Fibroblast of skin of right quadriceps (primary cell): ENCODE measurements at regions not wholly inside any gene's neighbourhood (a gene's known extent, or its start where the extent isn't known, plus 50 kb on each side); places are given as distances from the start of the nearest gene placed in this dataset.
"Not testable (repeated sequence)": the region's sequence is repeated elsewhere in the genome, so short reads cannot be mapped to it uniquely, and the experiment has no call there.

ENCODE experiments used
- DNase-seq: peaks from one replicate; pipeline ENCODE4 v3.0.0-alpha.2; 2013

DNA sequence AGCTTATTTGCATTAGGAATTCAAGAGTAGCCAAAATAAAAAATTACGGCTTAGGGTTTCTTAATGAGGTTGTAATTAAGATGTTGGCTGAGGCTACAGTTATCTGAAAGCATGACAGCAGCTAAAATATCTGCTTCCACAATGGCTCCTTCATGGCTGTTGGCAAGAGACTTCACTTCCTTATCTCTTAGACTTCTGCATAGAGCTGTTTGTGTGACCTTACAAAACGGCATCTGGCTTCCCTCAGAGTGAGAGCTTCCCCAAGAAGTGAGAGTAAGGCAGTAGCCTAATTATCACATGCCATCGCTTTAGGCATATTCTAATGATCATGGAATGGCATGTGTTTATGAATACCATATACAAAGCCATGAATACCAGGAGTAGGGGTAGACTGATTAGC, 57.6 kb downstream of the CCDC59 start:
- DNase-seq, result no peak

DNA sequence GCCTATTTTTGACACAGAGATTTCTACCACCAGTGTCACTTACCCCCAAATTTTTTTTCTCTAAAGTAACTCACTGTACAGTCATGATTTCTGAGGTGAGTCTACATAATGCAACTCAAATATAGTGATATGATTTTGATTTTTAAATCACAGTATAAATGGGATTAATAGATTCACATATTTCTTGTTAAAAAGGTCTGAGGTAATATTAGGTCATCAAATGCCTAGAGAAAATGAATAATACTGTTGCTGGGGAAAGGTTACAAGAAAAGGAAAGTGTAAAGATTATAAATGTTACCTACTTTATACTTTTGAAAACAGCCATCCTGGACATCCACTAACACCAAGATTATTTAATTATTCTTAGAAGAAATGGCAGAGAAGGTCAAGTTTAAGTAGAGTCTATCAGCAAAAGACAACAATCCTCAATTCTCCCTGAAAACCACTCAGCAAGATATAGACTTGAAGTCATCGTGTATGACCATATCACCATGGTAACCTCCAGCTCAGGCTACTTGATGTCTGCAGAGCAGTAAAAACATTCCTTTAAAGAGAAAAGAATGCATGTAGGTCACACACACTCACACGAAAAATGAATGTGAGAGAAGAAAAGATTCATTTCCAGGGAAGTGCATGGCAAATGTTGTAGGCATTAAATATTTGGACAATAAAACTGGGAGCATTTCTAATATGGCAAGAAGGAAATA, 58.7 kb downstream of the CCDC59 start:
- no peak for DNase-seq

DNA sequence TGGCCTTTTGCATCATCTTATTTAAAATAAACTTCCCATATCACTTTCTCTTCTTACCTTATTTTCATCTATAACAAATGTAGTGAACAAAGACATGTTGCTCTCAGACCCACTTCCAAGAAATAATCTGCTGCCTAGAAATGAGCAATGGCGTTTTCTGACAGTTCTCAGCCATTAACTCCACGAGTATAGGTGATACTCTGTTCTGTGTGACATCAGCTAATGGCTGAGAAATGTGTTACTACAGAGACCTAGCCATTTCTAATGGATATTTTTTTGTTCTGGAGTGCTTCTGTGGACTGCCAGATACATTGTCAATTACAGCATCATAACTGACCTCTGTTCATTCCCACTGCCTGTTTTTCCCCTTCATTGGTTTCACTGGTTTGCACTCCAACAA, 67.8 kb downstream of the CCDC59 start:
- DNase-seq, result no peak

DNA sequence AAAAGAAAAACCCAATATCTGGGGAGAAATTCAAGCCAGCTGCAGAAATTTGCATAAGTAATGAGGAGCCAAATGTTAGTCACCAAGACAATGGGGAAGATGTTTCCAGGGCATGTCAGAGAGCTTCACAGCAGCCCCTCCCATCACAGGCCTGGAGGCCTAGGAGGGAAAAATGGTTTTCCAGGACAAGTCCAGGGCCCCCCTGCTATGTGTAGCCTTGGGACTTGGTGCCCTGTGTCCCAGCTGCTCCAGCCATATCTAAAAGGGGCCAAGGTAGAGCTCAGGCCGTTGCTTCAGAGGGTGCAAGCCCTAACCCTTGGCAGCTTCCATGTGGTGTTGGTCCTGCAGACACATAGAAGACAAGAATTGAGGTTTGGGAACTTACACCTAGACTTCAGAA, 76.9 kb downstream of the CCDC59 start:
- DNase-seq, result not testable (repeated sequence)

DNA sequence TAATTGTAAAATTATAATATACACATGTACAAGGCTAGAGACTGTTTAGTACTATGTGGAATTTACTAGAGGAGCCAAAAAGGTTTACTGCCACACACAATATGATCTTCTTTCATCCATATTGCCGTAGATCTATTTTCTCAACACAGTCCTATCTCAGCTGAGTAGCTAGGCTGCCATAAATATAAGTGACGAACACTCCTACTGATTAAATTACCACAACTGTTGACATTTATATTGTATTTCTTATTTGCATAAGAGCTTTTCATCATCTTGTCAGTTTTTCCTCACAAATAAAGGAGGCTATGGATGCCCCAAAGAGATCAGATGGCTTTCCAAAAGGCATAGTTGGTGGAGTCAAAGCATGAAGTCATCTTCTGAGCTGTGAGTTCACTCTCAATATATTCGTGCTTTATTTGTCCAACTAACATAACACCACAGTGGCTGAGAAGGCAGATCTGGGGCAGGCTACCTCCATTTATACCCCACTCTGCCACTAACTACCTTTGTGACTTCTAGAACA, 78.6 kb downstream of the CCDC59 start:
- no peak for DNase-seq

DNA sequence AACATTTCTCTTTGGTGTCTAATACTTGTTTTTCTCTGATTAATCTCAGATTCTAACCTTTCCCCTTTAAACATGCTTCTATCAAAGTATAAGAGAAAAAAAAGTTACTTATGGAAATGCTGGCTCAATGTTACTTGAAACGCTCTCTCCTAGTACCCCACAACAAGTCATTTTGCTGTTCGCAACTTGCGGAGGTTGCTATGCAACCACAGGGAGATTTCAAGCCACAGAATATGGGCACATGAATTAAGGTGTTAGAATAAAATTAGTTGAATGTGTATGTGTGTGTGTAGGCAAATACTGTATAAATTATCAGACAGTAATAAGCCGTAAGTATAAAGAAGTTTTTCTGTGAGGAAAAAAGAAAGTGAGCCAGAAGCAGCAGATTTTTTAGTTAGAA, 80.6 kb downstream of the CCDC59 start:
- DNase-seq, result no peak

DNA sequence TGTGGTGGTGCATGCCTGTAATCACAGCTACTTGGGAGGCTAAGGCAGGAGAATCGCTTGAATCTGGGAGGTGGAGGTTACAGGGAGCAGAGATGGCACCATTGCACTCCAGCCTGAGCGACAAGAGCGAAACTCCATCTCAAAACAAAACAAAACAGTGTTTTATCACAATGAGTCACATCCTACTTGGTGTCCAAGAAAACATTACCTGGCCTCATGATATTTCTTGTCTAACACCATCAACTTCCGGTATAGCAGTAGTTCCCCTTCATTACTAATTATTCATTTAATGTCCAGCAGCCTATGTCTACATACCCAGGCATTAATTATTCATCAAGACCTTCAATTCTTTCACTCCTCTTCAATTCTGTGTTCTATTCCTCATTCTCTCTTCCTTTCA, 115.5 kb downstream of the CCDC59 start:
- DNase-seq, result no peak

DNA sequence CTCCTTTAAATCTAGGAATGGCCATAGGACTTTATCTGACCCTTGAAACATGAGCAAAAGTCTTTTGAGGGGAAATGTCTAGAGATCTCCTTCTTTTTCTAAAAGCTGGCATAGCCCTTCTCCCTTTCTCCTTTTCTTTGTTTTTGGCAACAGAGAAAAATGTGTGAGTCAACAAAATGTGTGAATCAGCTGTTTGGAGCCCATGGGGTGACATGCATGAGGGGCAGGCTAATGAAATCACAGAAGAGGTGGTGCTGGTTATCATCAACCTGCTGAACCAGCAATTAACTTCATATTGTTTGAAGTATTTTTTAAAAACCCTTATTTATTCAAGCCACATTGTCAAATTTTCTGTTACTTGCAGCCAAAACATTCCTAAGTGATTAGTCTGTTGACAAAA, 132.3 kb downstream of the CCDC59 start:
- DNase-seq, result no peak

DNA sequence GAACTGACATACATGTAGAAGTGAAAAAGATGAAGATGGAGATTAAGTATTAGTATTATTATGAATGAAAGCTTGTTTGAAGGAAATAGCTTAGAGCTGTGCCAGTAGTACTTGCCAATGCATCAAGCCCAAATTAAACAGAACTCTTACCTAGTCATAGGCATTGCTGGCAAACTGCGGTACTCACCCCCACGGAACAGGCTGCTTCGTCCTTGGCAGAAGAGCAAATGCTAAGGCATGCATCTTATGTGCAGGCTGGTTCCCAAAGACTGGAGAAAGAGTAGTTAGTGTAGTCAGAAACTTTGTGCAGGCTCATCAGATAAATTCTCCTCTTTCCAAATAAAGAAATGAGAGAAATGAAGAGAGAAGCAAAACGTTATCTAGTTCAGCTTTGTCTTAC, 134.8 kb downstream of the CCDC59 start:
- no peak for DNase-seq

DNA sequence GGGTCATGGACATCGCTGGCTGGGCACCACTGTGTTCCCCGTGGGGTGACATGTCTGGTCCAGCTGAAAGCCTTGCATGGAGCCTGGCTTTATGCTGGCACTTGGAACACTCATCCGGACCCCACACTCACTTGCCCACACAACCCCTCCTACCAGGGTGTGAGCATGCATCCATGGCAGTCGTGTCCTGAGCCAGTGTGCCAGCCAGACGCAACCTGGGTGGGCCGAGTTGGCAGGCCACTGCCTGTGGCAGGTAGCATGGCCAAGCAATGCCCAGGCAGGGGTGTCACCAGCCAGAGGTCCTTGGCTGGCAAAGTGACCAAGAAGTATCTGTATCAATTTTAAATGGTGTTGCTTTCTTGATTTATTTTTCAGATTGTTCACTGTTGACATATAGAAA, 141.7 kb downstream of the CCDC59 start:
- DNase-seq, result no peak

DNA sequence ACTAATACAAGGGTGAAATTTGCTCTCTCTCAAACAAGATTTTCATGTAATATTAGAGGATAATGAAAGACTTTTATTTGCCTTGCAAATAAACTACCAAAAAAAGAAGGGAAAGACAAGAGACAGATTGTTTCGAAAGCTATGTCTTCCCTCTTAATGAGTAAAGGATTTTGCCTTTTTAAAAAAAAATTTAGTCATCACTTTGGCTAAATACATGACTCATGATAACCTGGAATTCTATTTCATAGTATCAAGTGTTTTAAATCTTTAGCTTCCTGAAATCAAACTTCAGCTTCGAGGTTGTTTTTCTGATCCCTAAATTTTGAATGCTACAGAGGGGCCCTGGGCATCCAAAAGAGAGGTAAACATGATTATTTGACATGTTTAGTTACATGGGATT, 144.4 kb downstream of the CCDC59 start:
- DNase-seq, result no peak

DNA sequence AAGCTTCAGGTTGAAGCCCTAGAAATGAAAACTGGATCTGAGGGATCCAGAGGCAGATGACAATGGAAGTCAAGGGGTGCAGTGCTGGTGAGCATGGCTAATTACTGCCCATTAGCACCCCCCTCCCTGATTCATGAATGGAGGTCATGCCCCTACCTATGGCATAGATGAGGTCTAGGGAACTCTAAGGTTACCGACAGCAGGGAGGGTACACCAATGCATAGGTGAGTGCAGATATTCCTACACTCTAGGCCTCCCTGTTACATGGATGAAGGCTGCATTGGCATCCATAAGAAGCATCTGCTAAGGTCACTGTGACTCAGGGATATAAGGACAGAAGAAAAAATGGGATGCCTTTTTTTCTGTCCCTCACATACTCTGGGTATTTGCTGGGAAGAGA, 147.3 kb downstream of the CCDC59 start:
- DNase-seq, result no peak

DNA sequence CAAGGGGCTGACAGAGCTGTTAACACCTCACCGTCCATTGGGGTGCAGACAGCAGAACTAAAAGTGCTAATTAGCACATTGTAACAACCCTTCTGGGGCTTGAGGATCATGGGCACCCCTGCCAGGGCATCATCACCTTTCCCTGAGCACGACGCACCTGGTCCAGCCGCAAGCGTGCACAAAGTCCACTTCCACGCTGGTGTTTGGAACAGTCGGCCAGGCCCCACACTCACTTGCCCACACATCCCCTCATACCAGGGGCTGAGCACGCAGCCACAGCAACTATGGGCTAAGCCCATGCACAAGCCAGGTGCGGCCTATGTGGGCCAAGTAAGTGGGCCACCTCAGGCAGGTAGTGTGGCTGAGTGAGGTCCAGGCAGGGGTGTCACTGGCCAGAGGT, 148.7 kb downstream of the CCDC59 start:
- DNase-seq, result no peak

DNA sequence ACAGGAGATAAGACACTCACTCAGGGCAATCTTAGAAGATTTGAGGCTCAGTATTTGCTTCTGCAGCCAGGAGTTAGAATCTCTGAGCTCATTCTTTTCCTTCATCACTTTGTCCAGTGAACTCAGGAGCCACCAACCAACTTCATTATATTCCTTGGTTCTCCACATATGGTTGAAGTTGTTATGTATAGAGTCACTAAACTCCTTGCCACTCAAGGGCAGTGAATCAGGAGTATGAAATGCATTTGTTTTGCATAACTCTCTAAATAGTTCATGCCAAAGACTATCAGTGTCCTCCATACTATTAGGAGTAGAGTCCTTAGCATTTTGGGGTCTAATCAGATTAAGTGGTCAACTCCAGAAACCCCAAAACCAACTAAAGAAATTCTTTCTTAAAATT, 150.6 kb downstream of the CCDC59 start:
- no peak for DNase-seq

DNA sequence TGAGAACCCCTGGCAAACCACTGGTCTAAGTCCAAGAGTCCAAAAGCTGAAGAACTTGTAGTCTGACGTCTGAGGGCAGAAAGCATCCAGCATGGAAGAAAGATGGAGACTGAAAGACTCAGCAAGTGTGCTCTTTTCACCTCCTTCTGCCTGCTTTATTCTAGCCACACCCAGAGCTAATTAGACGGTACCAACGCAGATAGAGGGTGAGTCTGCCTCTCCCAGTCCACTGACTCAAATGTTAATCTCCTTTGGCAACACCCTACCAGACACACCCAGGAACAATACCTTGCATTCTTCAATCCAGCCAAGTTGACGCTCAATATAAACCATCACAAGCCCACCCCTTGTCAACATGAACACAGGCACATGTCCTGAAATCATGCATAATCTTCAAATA, 155.1 kb downstream of the CCDC59 start:
- DNase-seq, result no peak

DNA sequence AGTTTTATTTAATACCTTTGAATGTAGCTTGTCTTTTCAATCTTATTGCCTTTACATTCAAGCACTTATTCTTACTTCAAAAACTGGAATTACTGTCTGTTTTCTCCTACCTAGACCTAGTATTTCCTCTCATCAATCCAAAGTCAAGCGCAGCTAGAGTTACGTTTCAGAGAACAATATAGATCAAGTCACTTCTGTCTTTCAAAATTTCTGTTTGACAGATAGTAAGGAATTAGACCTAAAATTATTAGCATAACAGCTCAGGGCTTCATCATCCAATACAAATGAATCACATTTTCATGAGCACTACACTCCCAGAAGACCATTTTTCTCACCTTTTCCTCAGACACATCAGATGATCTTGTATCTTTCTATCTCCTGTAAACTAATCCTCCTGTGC, 170.6 kb downstream of the CCDC59 start:
- DNase-seq, result no peak

DNA sequence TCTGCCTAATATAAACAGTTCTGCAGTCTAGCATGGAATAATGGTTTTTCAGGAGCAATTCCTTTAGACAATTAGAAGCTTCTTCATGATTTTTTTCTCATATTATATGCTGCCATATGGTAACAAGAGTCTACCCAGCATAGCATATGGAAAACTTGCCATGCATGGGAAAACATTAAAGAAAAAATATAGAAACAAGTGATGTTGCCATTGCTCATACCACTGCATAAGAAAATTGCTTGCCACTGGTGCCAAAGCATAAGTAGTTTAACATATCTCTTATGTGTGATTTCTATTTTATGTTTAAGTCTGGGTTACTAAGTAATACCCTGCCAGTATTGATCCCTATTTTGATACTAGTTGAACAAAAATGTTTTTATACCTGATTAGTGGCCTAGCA, 171.2 kb downstream of the CCDC59 start:
- no peak for DNase-seq

DNA sequence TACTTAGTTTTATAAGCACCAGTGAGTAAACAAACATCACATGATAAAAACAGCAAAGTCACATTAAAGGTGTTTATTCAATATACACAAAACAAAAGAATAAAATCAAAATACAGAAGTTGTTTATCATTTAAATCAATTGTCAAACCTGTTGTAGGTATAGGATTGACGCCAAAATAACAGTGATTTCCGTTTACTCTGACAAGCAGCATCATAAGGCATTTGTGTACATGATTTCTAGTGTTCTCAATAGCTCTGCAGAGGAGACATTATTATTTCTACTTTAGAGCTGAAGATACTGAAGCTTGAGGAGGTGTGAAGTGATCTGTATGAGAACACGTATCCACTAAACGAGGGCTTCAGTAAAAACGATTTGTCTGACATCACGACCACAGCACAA, 171.9 kb downstream of the CCDC59 start:
- no peak for DNase-seq

DNA sequence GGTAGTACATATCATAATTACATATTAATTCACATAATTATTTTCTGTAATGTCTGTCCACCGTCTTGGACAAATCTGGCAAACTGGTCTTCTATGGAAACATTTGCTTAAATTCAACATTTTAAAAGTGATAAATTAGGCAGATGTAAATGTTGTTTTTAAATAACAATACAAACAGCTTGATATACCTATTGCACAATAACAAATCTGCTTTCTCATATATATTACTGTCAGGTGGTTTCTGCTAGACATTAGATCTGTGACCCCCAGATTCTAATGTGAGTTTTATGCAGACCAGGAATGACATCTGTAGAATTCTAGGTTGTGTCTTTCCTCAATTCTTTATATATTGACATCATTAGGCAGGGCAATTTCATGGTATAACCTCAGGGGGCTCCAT, 173.3 kb downstream of the CCDC59 start:
- DNase-seq, result no peak

DNA sequence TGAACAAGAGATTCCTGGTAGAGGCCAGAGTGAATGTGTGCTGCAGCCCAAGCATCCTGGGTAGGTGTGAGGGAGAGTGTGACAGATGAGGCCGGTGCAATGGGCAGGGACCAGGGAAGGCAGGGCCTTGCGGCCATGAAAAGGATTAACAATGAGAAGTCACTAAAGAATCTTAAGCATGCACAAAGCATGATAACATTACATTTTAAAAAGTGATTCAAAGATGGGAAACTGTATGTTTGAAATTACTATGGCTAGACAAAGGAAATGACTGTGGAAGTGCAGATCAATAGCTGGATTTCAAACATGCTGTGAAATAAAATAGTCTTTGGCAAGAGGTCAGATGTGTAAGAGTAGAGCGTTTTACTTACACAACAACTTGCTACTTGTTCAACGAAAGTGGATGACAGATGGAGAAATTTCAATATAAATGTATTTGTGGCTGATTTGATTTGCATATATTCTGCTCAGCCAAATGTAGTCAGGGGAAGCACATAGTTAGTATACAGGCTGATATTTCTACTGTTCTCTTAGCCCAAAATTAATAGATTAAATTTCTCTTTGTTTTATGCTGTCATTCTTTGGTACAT, 175.5 kb downstream of the CCDC59 start:
- DNase-seq, result no peak

DNA sequence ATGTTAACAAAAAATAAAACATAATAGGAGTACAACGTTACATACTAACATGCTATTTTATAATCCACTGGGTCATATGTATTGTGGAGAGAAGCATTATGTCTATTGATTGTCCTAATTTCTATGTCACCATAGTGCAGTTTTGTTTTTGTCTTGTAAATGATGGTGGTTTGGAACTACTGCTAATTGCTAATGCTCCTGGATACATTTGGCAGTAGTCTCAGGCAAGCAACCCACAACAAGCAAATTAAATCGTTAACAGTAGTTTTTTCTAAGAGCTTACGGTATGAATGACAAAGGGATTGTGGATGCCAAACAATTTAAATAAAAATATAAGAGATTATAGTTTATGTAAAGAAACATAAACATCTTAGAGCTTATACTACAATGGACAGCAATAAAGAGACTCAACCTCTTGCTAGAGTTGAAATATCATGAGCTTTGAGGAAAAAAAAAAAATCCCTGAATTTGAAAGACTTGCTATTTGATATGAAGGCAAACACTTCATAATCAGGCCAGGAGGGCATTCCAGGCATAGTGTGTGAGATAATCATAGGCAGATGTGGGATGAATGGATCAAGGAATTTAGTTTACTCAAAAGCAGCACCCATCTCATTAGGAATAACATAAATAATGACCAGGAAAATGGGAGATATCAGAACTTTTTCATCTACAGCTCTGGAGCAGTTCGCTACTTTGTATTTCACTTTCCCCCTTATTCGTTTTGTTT, 181.3 kb downstream of the CCDC59 start:
- no peak for DNase-seq

DNA sequence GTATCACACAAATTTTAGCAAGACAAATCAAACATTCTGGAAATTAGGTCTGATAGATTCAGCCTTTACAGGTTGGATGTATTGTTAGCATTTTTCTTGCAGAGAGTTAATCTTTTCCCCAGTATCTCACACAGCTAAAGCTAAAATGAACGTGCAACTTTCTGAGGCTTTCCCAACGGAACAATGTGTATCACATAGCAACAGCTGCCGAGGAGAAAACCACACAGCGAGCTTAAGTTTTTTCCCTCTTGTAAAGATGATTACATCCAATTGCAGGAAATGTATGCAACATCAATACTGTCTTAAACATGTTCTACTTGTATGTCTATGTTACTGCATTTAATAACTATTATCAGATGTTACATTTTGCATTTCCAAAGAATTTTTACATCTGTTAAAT, 182.2 kb downstream of the CCDC59 start:
- no peak for DNase-seq

DNA sequence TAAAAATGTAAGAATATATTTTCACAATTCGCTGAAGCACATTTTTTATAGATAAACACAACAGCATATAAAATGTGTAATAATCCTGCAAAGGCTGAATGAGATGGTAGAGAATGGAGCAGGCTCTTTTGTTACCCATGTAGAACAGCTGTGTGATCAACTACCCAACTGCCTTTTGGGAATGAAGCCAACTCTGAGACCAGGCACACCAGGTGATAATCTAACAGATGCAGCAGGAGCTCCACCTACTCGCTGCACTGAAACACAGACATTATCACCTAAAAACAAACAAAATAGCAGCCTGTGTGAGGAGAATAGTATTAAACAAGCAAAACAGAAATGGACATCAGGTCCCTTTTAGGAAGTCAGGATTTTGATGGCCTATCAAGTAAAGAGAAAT, 183.3 kb downstream of the CCDC59 start:
- DNase-seq, result no peak

DNA sequence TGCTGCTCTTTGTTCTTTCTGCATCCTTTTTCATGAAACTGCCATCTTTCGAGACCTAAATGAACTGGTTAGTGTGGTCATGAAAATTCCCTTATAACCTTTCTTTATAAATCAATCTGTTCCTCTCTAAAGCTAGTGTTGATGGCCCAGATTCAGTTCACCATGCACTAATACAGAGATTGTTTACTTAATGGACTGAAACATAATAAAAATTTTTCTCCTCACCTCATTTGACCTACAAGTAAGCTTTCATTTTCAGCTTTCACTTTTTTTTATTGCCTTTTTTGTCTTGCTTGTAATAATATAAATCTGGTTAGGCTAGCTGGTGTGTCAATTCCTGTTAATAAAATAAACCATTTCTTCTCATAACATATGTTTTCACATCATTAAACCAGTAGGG, 183.8 kb downstream of the CCDC59 start:
- DNase-seq, result no peak
